ENCODE measurements at regions not wholly inside any gene's neighbourhood (a gene's known extent, or its start where the extent isn't known, plus 50 kb on each side); places are given as distances from the start of the nearest gene placed in this dataset.
A peak's percentile ranks its signal among the peaks of the same experiment; 100 is the strongest.

GRCh38 chr18:37649416-37649815 is 83.8 kb upstream of the CELF4 start:
- Mint-ChIP-seq H3K36me3 (ENCODE audit: insufficient read depth, unreplicated experiment) (no peaks in the 10 kb centered on the region), H3K4me3 (ENCODE audit: unreplicated experiment) (no peak overlapping the region), H3K9me3 (ENCODE audit: unreplicated experiment) (peaks cover 17% of the 10 kb centered on the region), H3K27ac (ENCODE audit: low read depth, unreplicated experiment) (no peak overlapping the region), H3K27me3 (ENCODE audit: insufficient read depth, unreplicated experiment) (no peaks in the 10 kb centered on the region), H3K4me1 (ENCODE audit: insufficient read depth, unreplicated experiment) (no peaks in the 10 kb centered on the region)
- intact Hi-C loops (cut with micrococcal nuclease) = no loop called here
- CTCF ChIA-PET = interaction anchor here (0.6 to 0.8 kb wide), 2 partner anchors 753 to 1860 kb away, joined by 3 read pairs; no protein-coding TSS in a partner anchor
- BruUV-seq (replicated peaks) = no TSS peak
- POLR2A ChIA-PET = no interaction called here
- TF ChIP-seq, protein P1, sequence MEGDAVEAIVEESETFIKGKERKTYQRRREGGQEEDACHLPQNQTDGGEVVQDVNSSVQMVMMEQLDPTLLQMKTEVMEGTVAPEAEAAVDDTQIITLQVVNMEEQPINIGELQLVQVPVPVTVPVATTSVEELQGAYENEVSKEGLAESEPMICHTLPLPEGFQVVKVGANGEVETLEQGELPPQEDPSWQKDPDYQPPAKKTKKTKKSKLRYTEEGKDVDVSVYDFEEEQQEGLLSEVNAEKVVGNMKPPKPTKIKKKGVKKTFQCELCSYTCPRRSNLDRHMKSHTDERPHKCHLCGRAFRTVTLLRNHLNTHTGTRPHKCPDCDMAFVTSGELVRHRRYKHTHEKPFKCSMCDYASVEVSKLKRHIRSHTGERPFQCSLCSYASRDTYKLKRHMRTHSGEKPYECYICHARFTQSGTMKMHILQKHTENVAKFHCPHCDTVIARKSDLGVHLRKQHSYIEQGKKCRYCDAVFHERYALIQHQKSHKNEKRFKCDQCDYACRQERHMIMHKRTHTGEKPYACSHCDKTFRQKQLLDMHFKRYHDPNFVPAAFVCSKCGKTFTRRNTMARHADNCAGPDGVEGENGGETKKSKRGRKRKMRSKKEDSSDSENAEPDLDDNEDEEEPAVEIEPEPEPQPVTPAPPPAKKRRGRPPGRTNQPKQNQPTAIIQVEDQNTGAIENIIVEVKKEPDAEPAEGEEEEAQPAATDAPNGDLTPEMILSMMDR (IDR thresholded peaks at IDR 0.05; ENCODE audit: unreplicated experiment) = no peak
- no peak for DNase-seq (ENCODE audit: unreplicated experiment)

DNA sequence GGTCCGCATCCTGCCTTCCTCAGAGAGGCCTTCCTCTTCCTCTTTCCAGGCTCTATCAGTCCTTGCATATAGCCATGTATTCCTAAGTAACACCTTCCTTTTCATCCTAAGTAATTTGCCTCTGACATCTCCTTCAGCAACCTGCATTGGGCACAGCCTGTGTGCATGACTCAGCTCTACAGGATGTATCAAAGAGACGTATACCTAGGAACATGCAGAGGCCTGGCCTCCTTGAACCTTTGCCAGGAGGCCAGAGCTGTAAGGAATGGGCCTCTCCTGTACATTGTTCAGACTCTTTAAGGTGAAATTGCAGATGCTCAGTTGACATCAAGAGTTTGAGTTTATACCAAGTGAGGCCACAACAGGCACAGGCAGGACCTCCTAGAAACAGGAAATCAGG is 76.0 kb upstream of the CELF4 start:
- peak; percentile 85 for DNase-seq (ENCODE audit: unreplicated experiment)
- TF ChIP-seq, protein P1 (IDR thresholded peaks at IDR 0.05; ENCODE audit: unreplicated experiment) = no peak
- H3K4me3 Mint-ChIP-seq (ENCODE audit: unreplicated experiment) = no peak overlapping the region
- no peaks in the 10 kb centered on the region for H3K4me1 Mint-ChIP-seq (ENCODE audit: insufficient read depth, unreplicated experiment)
- ChIA-PET POLR2A (interaction anchor here (1.0 kb wide), 1 partner anchor 43 kb away, joined by 3 read pairs; no protein-coding TSS in a partner anchor), CTCF (no interaction called here)
- H3K36me3 Mint-ChIP-seq (ENCODE audit: insufficient read depth, unreplicated experiment) = no peaks in the 10 kb centered on the region
- no peak overlapping the region for H3K27ac Mint-ChIP-seq (ENCODE audit: low read depth, unreplicated experiment)
- H3K9me3 Mint-ChIP-seq (ENCODE audit: unreplicated experiment) = peaks cover 16% of the 10 kb centered on the region
- H3K27me3 Mint-ChIP-seq (ENCODE audit: insufficient read depth, unreplicated experiment) = no peaks in the 10 kb centered on the region
- intact Hi-C loops (cut with micrococcal nuclease) = no loop called here
- no TSS peak for BruUV-seq (replicated peaks)

GRCh38 chr18:37640504-37640903 is 74.9 kb upstream of the CELF4 start:
- Mint-ChIP-seq H3K4me1 (ENCODE audit: insufficient read depth, unreplicated experiment) (no peaks in the 10 kb centered on the region), H3K36me3 (ENCODE audit: insufficient read depth, unreplicated experiment) (no peaks in the 10 kb centered on the region), H3K27me3 (ENCODE audit: insufficient read depth, unreplicated experiment) (no peaks in the 10 kb centered on the region), H3K9me3 (ENCODE audit: unreplicated experiment) (peaks cover 16% of the 10 kb centered on the region), H3K4me3 (ENCODE audit: unreplicated experiment) (no peak overlapping the region), H3K27ac (ENCODE audit: low read depth, unreplicated experiment) (no peak overlapping the region)
- TF ChIP-seq, protein P1 (IDR thresholded peaks at IDR 0.05; ENCODE audit: unreplicated experiment) = no peak
- intact Hi-C loops (cut with micrococcal nuclease) = no loop called here
- ChIA-PET POLR2A (no interaction called here), CTCF (no interaction called here)
- BruUV-seq (replicated peaks) = no TSS peak
- DNase-seq (ENCODE audit: unreplicated experiment) = no peak

DNA sequence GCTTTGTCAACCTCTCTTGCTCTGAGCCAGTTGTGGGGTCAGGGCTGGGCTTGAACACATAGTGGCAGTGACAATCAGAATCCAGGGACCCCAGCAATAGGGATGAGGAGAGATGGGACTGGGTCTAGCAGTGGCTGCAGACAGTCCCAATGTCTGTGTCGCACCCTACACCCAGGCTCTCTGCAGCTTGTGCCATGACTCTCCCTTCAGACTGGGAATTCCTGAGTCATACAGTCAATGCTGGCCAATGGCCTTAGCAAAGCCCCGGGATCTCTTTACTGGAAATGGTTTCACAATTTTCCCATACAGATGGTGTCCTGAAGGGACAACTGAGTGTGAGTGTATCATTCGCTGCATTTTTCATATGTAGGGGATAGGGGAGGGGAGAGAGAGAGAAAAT is 74.2 kb upstream of the CELF4 start:
- H3K27ac Mint-ChIP-seq (ENCODE audit: low read depth, unreplicated experiment) = no peak overlapping the region

More for the DNA sequence above, 74.2 kb upstream of the CELF4 start:
- peaks cover 9% of the 10 kb centered on the region for H3K9me3 Mint-ChIP-seq (ENCODE audit: unreplicated experiment)
- no peaks in the 10 kb centered on the region for H3K27me3 Mint-ChIP-seq (ENCODE audit: insufficient read depth, unreplicated experiment)
- no TSS peak for BruUV-seq (replicated peaks)
- intact Hi-C loops (cut with micrococcal nuclease) = no loop called here
- DNase-seq (ENCODE audit: unreplicated experiment) = peak; percentile 74
- TF ChIP-seq, protein P1 (IDR thresholded peaks at IDR 0.05; ENCODE audit: unreplicated experiment) = no peak
- POLR2A ChIA-PET = no interaction called here
- H3K4me3 Mint-ChIP-seq (ENCODE audit: unreplicated experiment) = no peak overlapping the region
- H3K4me1 Mint-ChIP-seq (ENCODE audit: insufficient read depth, unreplicated experiment) = no peaks in the 10 kb centered on the region
- H3K36me3 Mint-ChIP-seq (ENCODE audit: insufficient read depth, unreplicated experiment) = no peaks in the 10 kb centered on the region
- CTCF ChIA-PET = no interaction called here

Measured in MCF 10A (cell line).